ENCODE measurements at regions not wholly inside any gene's neighbourhood (a gene's known extent, or its start where the extent isn't known, plus 50 kb on each side); places are given as distances from the start of the nearest gene placed in this dataset.

DNA sequence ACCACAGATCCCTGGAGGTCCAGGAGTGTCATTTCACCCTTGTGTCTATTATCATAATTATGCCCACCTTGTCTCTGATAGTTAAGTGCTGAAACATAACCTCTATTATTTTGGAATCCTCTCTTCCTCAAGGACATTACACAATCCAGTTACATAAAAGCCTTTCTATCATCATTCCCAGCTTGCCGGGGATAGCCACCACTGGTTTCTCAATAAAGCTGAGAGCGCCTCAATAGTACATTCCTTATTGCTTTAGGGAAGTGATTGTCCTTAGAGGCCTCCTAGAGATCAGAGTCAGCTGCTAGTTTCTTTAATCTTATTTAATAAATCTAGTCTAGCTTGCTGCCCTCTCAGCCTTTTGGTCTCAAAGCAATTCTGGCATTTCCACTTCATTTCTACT, 490.0 kb upstream of the ATXN8OS start:
- FAIRE-seq: no peak
- WGBS (ENCODE audit: insufficient coverage, low coverage, missing lambda C conversion rate): 12% methylated on average over 2 of the region's 2 CpGs
- no peak overlapping the region for H3K4me3 ChIP-seq
- BruUV-seq (replicated peaks): no TSS peak
- no peak overlapping the region for H3K4me2 ChIP-seq (ENCODE audit: insufficient read depth, low read length)
- TF ChIP-seq HOXB6 (CRISPR knock-in tag; IDR thresholded peaks at IDR 0.05; ENCODE audit: borderline replicate concordance) (no peak), YBX1 (IDR thresholded peaks at IDR 0.05) (no peak), ZBTB17 (CRISPR knock-in tag; IDR thresholded peaks at IDR 0.05) (no peak), ILF3 (IDR thresholded peaks at IDR 0.05; ENCODE audit: borderline replicate concordance) (no peak), ZNF586 (CRISPR knock-in tag; conservative IDR thresholded peaks at IDR 0.05) (no peak), NFXL1 (CRISPR knock-in tag; IDR thresholded peaks at IDR 0.05) (no peak), KDM2B (CRISPR knock-in tag; IDR thresholded peaks at IDR 0.05) (no peak), RBM22 (IDR thresholded peaks at IDR 0.05; ENCODE audit: low read depth, low read length, poor library complexity, severe bottlenecking) (no peak), NFE2 (IDR thresholded peaks at IDR 0.05; ENCODE audit: low read depth) (no peak), RB1 (IDR thresholded peaks at IDR 0.05; ENCODE audit: low read depth) (no peak)
- TF ChIP-seq, protein P1, sequence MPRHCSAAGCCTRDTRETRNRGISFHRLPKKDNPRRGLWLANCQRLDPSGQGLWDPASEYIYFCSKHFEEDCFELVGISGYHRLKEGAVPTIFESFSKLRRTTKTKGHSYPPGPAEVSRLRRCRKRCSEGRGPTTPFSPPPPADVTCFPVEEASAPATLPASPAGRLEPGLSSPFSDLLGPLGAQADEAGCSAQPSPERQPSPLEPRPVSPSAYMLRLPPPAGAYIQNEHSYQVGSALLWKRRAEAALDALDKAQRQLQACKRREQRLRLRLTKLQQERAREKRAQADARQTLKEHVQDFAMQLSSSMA (CRISPR knock-in tag; IDR thresholded peaks at IDR 0.05): no peak
- TF ChIP-seq, protein P2, sequence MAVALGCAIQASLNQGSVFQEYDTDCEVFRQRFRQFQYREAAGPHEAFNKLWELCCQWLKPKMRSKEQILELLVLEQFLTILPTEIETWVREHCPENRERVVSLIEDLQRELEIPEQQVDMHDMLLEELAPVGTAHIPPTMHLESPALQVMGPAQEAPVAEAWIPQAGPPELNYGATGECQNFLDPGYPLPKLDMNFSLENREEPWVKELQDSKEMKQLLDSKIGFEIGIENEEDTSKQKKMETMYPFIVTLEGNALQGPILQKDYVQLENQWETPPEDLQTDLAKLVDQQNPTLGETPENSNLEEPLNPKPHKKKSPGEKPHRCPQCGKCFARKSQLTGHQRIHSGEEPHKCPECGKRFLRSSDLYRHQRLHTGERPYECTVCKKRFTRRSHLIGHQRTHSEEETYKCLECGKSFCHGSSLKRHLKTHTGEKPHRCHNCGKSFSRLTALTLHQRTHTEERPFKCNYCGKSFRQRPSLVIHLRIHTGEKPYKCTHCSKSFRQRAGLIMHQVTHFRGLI (CRISPR knock-in tag; IDR thresholded peaks at IDR 0.05): no peak
- TF ChIP-seq, protein P3, sequence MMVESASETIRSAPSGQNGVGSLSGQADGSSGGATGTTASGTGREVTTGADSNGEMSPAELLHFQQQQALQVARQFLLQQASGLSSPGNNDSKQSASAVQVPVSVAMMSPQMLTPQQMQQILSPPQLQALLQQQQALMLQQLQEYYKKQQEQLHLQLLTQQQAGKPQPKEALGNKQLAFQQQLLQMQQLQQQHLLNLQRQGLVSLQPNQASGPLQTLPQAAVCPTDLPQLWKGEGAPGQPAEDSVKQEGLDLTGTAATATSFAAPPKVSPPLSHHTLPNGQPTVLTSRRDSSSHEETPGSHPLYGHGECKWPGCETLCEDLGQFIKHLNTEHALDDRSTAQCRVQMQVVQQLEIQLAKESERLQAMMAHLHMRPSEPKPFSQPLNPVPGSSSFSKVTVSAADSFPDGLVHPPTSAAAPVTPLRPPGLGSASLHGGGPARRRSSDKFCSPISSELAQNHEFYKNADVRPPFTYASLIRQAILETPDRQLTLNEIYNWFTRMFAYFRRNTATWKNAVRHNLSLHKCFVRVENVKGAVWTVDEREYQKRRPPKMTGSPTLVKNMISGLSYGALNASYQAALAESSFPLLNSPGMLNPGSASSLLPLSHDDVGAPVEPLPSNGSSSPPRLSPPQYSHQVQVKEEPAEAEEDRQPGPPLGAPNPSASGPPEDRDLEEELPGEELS (CRISPR knock-in tag; IDR thresholded peaks at IDR 0.05; ENCODE audit: borderline replicate concordance): no peak
- H3K9me3 ChIP-seq (replicated peaks; ENCODE audit: control insufficient read depth, insufficient read depth, low read depth, low read length): no peaks in the 10 kb centered on the region
- in situ Hi-C loops (cut with MboI) (no loop called here), intact Hi-C loops (cut with micrococcal nuclease) (no loop called here)
- no peaks in the 10 kb centered on the region for H3K36me3 ChIP-seq (ENCODE audit: control insufficient read depth, insufficient read depth, low read length)
- no peaks in the 10 kb centered on the region for H3K4me1 ChIP-seq (replicated peaks in 1 of 2; ENCODE audit: control insufficient read depth in 2 of 2, insufficient read depth in 2 of 2, low read length in 2 of 2)
- POLR2A ChIA-PET: no interaction called here
- no peaks in the 10 kb centered on the region for H4K20me1 ChIP-seq (replicated peaks; ENCODE audit: control insufficient read depth, insufficient read depth, low read length)
- no peak for ATAC-seq
- CTCF ChIA-PET (ENCODE audit: low intra/inter-chr PET ratio): no interaction called here
- no peaks in the 10 kb centered on the region for H3K9me1 ChIP-seq (ENCODE audit: control insufficient read depth, insufficient read depth, low read length)
- no peak overlapping the region for H2AFZ ChIP-seq (ENCODE audit: low read depth, low read length)
- H3K27me3 ChIP-seq (ENCODE audit: control insufficient read depth in 2 of 2, insufficient read depth in 2 of 2, low read length in 2 of 2): no peaks in the 10 kb centered on the region
- no peak overlapping the region for H3K9ac ChIP-seq (ENCODE audit: insufficient read depth in 1 of 2, low read depth in 2 of 2, low read length in 2 of 2)
- H3K27ac ChIP-seq (ENCODE audit: extremely low read depth, low read depth, low read length): no peak overlapping the region
- DNase-seq (ENCODE audit: extremely low read depth in 1 of 4, low spot score in 3 of 4): no peak
- no peaks in the 10 kb centered on the region for H3K79me2 ChIP-seq (ENCODE audit: control insufficient read depth, insufficient read depth, low read length)

All from K562 (cell line).